Keratinocyte (primary cell): ENCODE measurements at regions not wholly inside any gene's neighbourhood (a gene's known extent, or its start where the extent isn't known, plus 50 kb on each side); places are given as distances from the start of the nearest gene placed in this dataset.

Experiments used
- DNase-seq: peaks from one replicate; pipeline ENCODE4 v3.0.0-alpha.2; 2011; ENCODE audit warnings: low read depth, missing footprints, low spot score
- FAIRE-seq: peaks from 2 replicates; lab custom pipeline; 2011; peaks lifted over from hg19 to GRCh38; lab: Jason Lieb, UNC
- H2AFZ ChIP-seq: 2 replicates; pipeline ENCODE4 v1.6.0; 2012; ENCODE audit warnings: low read length, control low read depth, inconsistent platforms; ENCODE audit not compliant: control insufficient read depth
- H3K27ac ChIP-seq: 2 replicates; pipeline ENCODE4 v1.5.1; 2011; ENCODE audit warnings: low read length; ENCODE audit not compliant: control insufficient read depth, insufficient read depth
- H3K27me3 ChIP-seq: 3 replicates; pipeline ENCODE4 v1.6.0; 2011; ENCODE audit warnings: low read length; ENCODE audit not compliant: control insufficient read depth, insufficient read depth; ENCODE audit errors: extremely low read depth
- H3K36me3 ChIP-seq, 2 experiments: 2 replicates in 1 of 2; 3 replicates in 1 of 2; pipeline ENCODE4 v1.5.1; 2011; ENCODE audit warnings: low read length in 2 of 2, mild to moderate bottlenecking in 1 of 2; ENCODE audit not compliant: control insufficient read depth in 2 of 2, insufficient read depth in 2 of 2; ENCODE audit errors: extremely low read depth in 1 of 2
- H3K4me1 ChIP-seq: 3 replicates; pipeline ENCODE4 v1.5.1; 2011; ENCODE audit warnings: low read length; ENCODE audit not compliant: control insufficient read depth, insufficient read depth; ENCODE audit errors: extremely low read depth
- H3K4me2 ChIP-seq: 3 replicates; pipeline ENCODE4 v1.6.0; 2011; ENCODE audit warnings: low read depth, low read length; ENCODE audit not compliant: control insufficient read depth, insufficient read depth; ENCODE audit errors: extremely low read depth
- H3K4me3 ChIP-seq, 3 experiments: fragments of 200-600 bp in 1 of 3; sonication (generic) in 1 of 3; 2 replicates in 2 of 3; 3 replicates in 1 of 3; pipeline ENCODE4 v1.5.1; 2011 to 2016; ENCODE audit warnings: low read length in 3 of 3, mild to moderate bottlenecking in 3 of 3, control low read depth in 2 of 3, inconsistent platforms in 1 of 3, low read depth in 1 of 3, mixed read lengths in 1 of 3, mixed run types in 1 of 3, moderate library complexity in 1 of 3; ENCODE audit not compliant: control insufficient read depth in 2 of 3, insufficient read depth in 2 of 3; ENCODE audit errors: extremely low read depth in 1 of 3
- H3K79me2 ChIP-seq: 2 replicates; pipeline ENCODE4 v1.6.0; 2012; ENCODE audit warnings: low read length; ENCODE audit not compliant: control insufficient read depth, insufficient read depth
- H3K9ac ChIP-seq: 3 replicates; pipeline ENCODE4 v1.6.0; 2011; ENCODE audit warnings: low read length; ENCODE audit not compliant: control insufficient read depth, insufficient read depth; ENCODE audit errors: extremely low read depth
- H3K9me1 ChIP-seq: 3 replicates; pipeline ENCODE4 v1.6.0; 2011; ENCODE audit warnings: low read length; ENCODE audit not compliant: control insufficient read depth, insufficient read depth; ENCODE audit errors: extremely low read depth
- H3K9me3 ChIP-seq: 2 replicates; pipeline ENCODE4 v1.5.1; 2012; ENCODE audit warnings: low read depth, low read length; ENCODE audit not compliant: control insufficient read depth
- H4K20me1 ChIP-seq: 3 replicates; pipeline ENCODE4 v1.6.0; 2011; ENCODE audit warnings: low read length; ENCODE audit not compliant: control insufficient read depth, insufficient read depth; ENCODE audit errors: extremely low read depth
- EZH2 ChIP-seq: IDR thresholded peaks from one replicate; pipeline ENCODE4 v1.6.1; 2012; ENCODE audit warnings: inconsistent platforms, mild to moderate bottlenecking, low read length, moderate library complexity
- dilution Hi-C: fragments of 300-500 bp; cut with MboI; formaldehyde crosslinking; loops from one replicate; pipeline ENCODE4 v1.7.0; 2020; ENCODE audit warnings: low sequenced_read_pairs; ENCODE audit not compliant: extremely low pct_ligation_motif_present
- TF ChIP-seq, protein P1 (sequence below), 3 experiments: IDR thresholded peaks in 1 of 3; conservative IDR thresholded peaks in 1 of 3; optimal IDR thresholded peaks in 1 of 3; 2 replicates in 2 of 3; 3 replicates in 1 of 3; pipeline versions ENCODE3 to v1.5.1; 2011; ENCODE audit warnings: low read length in 3 of 3, mild to moderate bottlenecking in 3 of 3, moderate library complexity in 2 of 3, control low read depth in 1 of 3, inconsistent platforms in 1 of 3; ENCODE audit not compliant: insufficient read depth in 2 of 3; ENCODE audit errors: extremely low read depth in 1 of 3

- H3K27me3 ChIP-seq, result no peaks in the 10 kb centered on the region
- H3K4me2 ChIP-seq, result no peak overlapping the region
- H4K20me1 ChIP-seq, result no peaks in the 10 kb centered on the region
- no peak overlapping the region for H2AFZ ChIP-seq
- no peak overlapping the region for H3K9ac ChIP-seq
- no peaks in the 10 kb centered on the region for H3K9me1 ChIP-seq
- dilution Hi-C loops, result no loop called here
- no peak overlapping the region for H3K27ac ChIP-seq
- no peaks in the 10 kb centered on the region for H3K79me2 ChIP-seq
- no peak overlapping the region for H3K4me3 ChIP-seq
- TF ChIP-seq EZH2, result no peak
- TF ChIP-seq, protein P1, sequence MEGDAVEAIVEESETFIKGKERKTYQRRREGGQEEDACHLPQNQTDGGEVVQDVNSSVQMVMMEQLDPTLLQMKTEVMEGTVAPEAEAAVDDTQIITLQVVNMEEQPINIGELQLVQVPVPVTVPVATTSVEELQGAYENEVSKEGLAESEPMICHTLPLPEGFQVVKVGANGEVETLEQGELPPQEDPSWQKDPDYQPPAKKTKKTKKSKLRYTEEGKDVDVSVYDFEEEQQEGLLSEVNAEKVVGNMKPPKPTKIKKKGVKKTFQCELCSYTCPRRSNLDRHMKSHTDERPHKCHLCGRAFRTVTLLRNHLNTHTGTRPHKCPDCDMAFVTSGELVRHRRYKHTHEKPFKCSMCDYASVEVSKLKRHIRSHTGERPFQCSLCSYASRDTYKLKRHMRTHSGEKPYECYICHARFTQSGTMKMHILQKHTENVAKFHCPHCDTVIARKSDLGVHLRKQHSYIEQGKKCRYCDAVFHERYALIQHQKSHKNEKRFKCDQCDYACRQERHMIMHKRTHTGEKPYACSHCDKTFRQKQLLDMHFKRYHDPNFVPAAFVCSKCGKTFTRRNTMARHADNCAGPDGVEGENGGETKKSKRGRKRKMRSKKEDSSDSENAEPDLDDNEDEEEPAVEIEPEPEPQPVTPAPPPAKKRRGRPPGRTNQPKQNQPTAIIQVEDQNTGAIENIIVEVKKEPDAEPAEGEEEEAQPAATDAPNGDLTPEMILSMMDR (optimal IDR thresholded peaks at IDR 0.05 in 1 of 3, IDR thresholded peaks at IDR 0.05 in 1 of 3, conservative IDR thresholded peaks at IDR 0.05 in 1 of 3; ENCODE audit: extremely low read depth in 1 of 3, insufficient read depth in 2 of 3, low read length in 3 of 3), result peak in 2 of 3 experiments; percentile 25 to 29
- H3K4me1 ChIP-seq, result no peaks in the 10 kb centered on the region
- FAIRE-seq (no peak), DNase-seq (no peak)
- H3K36me3 ChIP-seq, result no peaks in the 10 kb centered on the region
- no peaks in the 10 kb centered on the region for H3K9me3 ChIP-seq
These were observed 117.4 kb upstream of the POM121L12 start for GRCh38 chr7:52917982-52918578.

DNA sequence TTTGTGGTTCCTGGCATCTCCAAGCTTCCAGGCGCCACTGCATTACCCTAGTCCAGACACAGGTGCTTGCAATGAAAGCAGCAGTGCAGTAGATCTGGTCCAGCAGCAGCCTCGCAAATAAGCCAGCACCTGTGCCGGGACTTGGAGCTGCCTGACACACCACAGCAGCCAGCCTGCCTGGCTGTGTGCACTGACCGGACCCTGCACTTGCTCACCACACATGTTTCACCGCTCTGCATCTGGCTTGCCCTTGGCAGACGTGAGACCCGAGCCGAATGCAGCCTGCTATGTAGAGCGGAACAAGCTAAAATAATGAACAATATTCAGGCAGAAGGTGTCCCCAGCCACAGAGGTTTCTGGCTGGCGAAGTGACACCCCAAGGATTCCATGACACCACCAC is 123.6 kb upstream of the POM121L12 start:
- no peak overlapping the region for H3K4me3 ChIP-seq
- no peaks in the 10 kb centered on the region for H3K36me3 ChIP-seq
- FAIRE-seq, result no peak
- TF ChIP-seq, protein P1 (optimal IDR thresholded peaks at IDR 0.05 in 1 of 3, IDR thresholded peaks at IDR 0.05 in 1 of 3, conservative IDR thresholded peaks at IDR 0.05 in 1 of 3; ENCODE audit: extremely low read depth in 1 of 3, insufficient read depth in 2 of 3, low read length in 3 of 3), result no peak
- TF ChIP-seq EZH2, result no peak
- H4K20me1 ChIP-seq, result no peaks in the 10 kb centered on the region
- no peaks in the 10 kb centered on the region for H3K9me3 ChIP-seq
- no peak overlapping the region for H3K4me2 ChIP-seq
- H3K27me3 ChIP-seq, result no peaks in the 10 kb centered on the region
- H3K4me1 ChIP-seq, result no peaks in the 10 kb centered on the region
- DNase-seq, result no peak
- H3K79me2 ChIP-seq, result no peaks in the 10 kb centered on the region
- no peak overlapping the region for H2AFZ ChIP-seq
- dilution Hi-C loops, result no loop called here
- H3K27ac ChIP-seq, result no peak overlapping the region
- H3K9ac ChIP-seq, result no peak overlapping the region
- no peaks in the 10 kb centered on the region for H3K9me1 ChIP-seq
